ENCODE measurements at regions not wholly inside any gene's neighbourhood (a gene's known extent, or its start where the extent isn't known, plus 50 kb on each side); places are given as distances from the start of the nearest gene placed in this dataset.
"Not testable (repeated sequence)": the region's sequence is repeated elsewhere in the genome, so short reads cannot be mapped to it uniquely, and the experiment has no call there.

DNA sequence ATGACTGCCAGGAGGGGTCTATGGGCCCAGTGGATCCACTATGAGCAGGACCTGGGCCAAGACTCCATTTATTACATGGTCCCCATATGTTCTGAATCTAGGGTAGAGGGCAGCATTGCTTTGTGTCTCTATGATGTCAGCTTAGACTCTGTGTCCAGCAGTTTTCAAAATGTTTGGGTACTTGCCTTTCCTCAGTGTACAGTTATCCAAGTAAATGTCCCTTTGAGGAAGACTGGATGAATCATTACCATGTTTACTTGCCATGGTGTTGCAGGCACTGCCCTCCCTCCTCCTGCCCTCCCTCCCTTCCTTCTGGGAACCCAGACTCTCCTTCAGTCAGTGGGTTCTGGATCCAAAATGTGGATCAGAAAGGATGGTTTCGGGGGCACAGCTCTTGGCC is 108.6 kb downstream of the NRN1 start:
- DNase-seq (ENCODE audit: low read depth in 2 of 2) = no peak

- no peak for DNase-seq (ENCODE audit: low read depth in 2 of 2)
Measured at GRCh38 chr6:5896476-5897200, 110.1 kb downstream of the NRN1 start.

DNA sequence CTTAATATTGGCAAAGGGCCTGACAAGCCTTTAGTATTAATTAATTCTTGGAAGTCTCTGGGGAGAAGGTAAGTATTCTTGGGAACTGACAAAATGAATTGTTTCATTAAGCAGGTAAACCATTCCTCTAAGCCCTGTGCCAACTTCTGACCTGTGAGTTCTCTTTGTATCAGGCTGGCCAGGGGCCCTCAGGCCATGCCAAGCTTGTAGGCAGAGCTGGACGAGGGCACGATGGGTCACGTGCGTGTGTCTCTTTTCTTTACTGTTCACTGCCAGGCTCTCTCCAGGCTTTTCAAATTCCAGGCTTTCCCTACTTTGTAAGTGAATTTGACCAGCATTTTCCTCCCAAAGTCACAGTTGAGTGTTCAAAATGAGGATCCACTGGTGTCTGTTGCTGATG is 112.4 kb downstream of the NRN1 start:
- DNase-seq (ENCODE audit: low read depth in 2 of 2) = no peak

GRCh38 chr6:5893295-5893694 is 113.4 kb downstream of the NRN1 start:
- DNase-seq (ENCODE audit: low read depth in 2 of 2) = no peak

DNA sequence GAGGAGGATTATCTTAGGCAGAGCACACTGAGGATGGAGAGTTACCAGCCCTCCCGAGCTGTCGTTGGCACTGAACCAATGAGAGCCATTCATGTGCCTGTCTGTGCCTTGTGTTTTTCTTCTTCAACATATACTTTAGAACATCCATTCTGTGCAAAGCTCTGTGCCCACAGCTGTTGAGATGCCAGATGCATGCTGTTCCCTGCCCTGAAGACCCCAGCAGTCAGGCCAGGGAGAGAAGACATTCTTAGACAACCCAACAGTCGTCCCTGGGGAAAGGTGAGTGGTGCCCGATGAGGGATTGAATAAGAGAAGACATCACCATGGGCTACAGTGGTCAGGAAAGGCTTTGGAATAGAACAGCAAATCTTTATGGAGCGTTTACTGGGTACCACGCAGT is 114.1 kb downstream of the NRN1 start:
- DNase-seq (ENCODE audit: low read depth in 2 of 2) = no peak

DNA sequence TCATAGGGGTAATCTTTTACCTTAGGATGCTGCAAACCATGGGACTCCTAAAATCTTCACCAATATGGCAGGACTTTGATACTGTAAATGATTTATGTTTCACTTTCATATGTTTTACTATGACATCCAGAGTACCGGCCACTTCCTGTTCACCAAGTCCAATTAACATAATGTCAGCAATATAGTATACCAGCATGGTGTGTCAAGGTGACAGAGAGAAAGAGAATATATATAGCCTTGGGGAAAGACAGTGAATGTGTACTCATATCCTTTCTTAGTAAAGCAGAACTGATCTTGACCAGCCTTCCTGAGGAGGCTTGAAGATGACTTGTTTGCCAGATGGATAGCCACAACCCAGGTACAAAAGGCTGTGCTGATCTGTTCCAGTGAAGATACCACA is 127.9 kb downstream of the NRN1 start:
- no peak for DNase-seq (ENCODE audit: low read depth in 2 of 2)

DNA sequence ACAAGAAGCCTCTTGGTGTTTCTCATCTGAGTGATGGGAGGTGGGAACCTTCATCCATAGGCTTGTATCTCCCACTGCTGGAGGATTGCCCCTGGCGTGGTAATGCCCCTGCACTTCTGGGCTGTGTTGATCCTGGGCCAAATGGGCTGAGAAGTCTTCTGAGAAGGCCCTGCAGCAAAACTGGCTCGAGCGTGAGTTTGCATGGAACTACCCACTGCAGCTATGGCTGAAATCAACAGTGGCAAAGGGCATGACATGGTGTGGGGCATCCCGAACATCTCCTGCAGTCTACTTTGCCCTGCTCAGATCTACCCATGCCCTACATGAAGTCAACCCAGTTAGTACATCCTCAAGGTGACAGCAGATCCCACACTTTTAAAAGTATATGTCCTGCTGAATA is 130.6 kb downstream of the NRN1 start:
- DNase-seq (ENCODE audit: low read depth in 2 of 2) = no peak

DNA sequence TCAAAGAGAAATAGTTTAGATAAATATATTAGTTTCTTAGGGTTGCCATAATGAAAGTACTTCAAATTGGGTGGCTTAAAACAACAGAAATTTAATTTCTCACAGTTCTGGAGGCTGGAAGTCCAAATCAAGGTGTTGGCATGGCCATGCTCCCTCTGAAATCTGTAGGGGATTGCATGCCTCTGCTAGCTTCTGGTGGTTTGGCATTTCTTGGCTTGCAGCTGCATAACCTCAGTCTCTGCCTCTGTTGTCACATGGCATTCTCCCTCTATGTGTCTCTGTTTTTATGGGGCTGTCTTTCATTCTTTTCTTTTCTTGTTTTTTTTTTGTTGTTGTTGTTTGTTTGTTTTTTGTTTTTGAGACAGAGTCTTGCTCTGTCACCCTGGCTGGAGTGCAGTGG is 132.7 kb downstream of the NRN1 start:
- DNase-seq (ENCODE audit: low read depth in 2 of 2) = not testable (repeated sequence)

GRCh38 chr6:5871296-5871695 is 135.4 kb downstream of the NRN1 start:
- DNase-seq (ENCODE audit: low read depth in 2 of 2) = no peak

DNA sequence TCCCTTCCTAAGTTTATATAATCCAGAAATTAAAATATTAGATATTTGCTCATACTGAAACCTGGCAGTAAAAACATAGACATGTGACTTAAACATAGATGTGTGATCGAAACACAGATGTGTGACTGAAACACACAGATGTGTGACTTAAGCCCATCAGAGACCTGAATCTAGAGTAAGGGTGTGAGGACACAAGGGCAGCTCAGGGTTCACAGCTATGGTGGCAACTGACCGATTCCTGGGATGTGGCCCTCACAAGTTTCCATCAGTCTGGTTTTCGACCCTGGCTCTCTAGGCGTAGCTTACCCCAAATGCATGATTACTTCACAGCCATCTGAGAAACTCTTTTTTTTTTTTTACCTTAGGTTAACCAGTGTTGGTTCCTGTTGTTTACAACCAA is 137.0 kb downstream of the NRN1 start:
- no peak for DNase-seq (ENCODE audit: low read depth in 2 of 2)

DNA sequence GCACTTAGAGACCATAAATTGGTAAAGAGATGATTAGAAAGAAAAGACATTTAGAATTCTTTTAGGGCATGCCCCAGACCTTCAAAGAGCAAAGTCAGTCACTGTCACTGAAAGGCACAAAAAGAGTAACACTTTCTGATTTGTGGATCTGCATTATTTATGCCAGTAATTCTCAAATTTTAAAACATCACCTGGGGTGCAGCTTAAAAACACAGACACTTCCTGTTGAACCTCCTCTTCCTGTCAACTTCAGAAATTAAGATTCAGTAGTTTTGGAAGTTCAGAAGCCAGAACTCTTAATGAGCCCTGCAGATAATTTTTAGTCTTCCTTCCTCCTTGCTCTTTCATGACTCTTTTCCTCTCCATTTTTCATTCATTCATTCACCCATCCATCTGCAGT is 137.5 kb downstream of the NRN1 start:
- no peak for DNase-seq (ENCODE audit: low read depth in 2 of 2)

- no peak for DNase-seq (ENCODE audit: low read depth in 2 of 2)
Measured at GRCh38 chr6:5866547-5867051, 140.1 kb downstream of the NRN1 start.

- DNase-seq (ENCODE audit: low read depth in 2 of 2) = no peak
Measured at GRCh38 chr6:5865506-5866031, 141.2 kb downstream of the NRN1 start.

- DNase-seq (ENCODE audit: low read depth in 2 of 2) = no peak
Measured at GRCh38 chr6:5860849-5861248, 145.9 kb downstream of the NRN1 start.

DNA sequence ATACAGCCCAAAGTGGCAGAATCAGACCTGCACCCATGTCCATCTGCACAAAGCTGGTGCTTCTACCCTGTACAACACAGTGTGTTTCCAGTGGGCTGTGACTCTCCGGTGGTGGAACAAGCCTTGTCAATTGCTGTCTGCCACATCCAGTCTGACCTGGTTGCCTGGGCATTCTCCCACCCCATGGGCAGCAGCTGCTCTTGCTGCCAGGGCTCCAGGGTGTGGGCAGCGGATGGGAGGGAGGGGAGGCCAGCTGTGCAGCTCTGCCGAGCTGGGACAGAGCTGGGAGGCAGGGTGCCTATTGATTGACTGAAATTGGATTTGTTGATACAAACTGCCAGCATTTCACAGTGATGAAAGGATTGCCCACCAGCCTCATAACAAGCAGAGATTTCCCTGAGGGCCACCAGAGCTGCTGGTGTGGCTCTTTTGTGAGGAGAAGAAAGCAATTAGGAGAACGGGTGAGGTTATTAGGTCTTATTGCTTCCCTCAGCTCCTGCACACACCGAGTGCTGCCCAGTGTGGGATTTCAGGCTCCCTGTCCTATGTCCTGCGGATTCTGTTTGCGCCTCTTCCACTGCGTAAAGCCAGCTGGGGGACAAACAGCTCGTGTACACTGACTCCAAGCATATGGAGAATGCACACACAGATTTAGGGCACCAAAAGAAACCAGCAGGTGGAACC is 150.8 kb downstream of the NRN1 start:
- DNase-seq (ENCODE audit: low read depth in 2 of 2) = no peak

DNA sequence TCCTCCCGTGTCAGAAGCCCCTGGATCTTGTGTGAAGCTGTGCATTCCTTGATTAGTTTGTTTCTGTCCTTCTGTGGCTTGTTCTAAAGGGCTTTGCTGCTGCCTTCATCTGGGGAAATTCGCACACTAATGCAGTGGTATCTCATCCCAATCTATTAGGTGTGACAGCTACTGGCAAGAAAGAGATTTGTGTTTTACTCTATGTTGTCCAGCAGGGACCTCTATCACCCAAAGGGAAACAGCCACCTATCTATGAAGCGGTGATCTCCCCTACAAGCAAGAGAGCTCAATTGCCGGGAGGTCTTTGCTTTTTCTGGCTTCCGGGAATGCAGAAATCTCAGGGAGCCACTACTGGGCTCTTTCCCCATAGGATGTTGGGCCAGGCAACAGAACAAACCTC is 151.8 kb downstream of the NRN1 start:
- DNase-seq (ENCODE audit: low read depth in 2 of 2) = no peak

- DNase-seq (ENCODE audit: low read depth in 2 of 2) = peak; percentile 53 to 60
Measured at GRCh38 chr6:5851261-5851757, 155.4 kb downstream of the NRN1 start.

DNA sequence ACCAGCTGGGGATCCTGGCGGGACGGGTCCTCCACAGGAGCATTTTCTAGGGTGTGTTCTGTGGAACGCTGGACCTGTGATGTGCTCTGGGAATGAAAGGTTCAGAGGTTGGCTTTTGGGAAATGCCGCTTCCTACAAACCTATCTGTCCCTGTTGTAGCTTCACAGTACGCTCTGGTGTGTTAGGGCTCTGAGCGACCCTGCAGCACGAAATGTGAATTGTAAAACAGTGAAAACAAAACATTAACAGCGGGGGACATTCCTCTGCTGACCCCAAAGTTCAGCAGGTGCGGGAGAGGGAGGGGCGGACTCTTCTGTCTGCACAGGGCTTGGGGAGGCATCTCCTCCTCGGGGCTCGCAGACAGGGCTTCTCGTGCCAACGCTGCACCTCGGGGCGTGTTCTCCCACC is 155.9 kb downstream of the NRN1 start:
- no peak for DNase-seq (ENCODE audit: low read depth in 2 of 2)

DNA sequence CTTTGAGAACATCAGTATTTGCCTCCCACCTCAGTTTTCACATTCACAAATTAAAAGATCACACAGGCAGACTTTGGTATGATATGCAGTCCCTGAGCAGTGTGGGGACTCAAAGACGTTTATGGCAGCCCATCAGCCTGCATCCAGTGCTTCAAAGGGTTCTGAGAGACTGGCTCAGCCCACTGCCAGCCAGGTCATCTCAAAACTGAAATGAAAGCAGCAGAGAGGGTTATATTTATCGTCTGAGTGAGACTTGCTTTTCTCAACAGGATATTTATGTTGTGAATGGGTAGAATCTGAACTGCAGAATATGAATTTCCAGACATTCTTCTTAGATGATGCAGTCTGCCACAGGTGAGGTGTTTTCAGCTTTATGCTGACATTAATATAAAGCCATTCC is 159.8 kb downstream of the NRN1 start:
- DNase-seq (ENCODE audit: low read depth in 2 of 2) = no peak

GRCh38 chr6:5846335-5846734 is 160.4 kb downstream of the NRN1 start:
- no peak for DNase-seq (ENCODE audit: low read depth in 2 of 2)

DNA sequence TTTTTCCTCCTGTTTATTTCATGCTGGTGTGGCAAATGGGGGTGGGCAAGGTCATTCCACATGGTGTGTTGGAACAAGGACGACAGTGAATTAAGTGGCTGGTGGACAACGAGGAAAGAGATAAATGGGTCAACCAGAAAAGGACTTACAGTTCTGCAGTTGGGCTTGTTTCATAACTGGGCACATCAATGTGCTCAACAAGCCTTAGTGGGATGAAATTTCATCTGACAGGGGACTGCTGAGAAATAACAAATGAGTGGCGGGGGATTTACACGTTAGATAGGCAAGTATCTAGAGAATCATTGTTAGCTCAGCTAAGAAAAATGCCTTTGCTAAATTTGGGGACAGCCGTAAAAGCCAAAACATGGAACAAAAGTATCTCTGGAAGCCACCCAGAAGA is 163.6 kb downstream of the NRN1 start:
- no peak for DNase-seq (ENCODE audit: low read depth in 2 of 2)

- DNase-seq (ENCODE audit: low read depth in 2 of 2) = no peak
Measured at GRCh38 chr6:5840734-5841390, 165.9 kb downstream of the NRN1 start.

Data from stimulated activated CD4-positive, alpha-beta T cell treated with anti-CD3 and anti-CD28 coated beads, Interleukin-4, amount 100 ng/mL, for 48 hours (primary cell).